ENCODE measurements at regions not wholly inside any gene's neighbourhood (a gene's known extent, or its start where the extent isn't known, plus 50 kb on each side); places are given as distances from the start of the nearest gene placed in this dataset.

GRCh38 chr5:38099205-38100168, 158.9 kb upstream of the EGFLAM start:
- DNase-seq (ENCODE audit: low read depth, low spot score): no peak

- no peak for DNase-seq (ENCODE audit: low read depth, low spot score)
Observed at GRCh38 chr5:38094889-38095288, 163.5 kb upstream of the EGFLAM start.

GRCh38 chr5:38093855-38094254, 164.5 kb upstream of the EGFLAM start:
- DNase-seq (ENCODE audit: low read depth, low spot score): no peak

- no peak for DNase-seq (ENCODE audit: low read depth, low spot score)
Observed at GRCh38 chr5:38086777-38087176, 171.6 kb upstream of the EGFLAM start.

- DNase-seq (ENCODE audit: low read depth, low spot score): no peak
Observed at GRCh38 chr5:38079620-38080402, 178.5 kb upstream of the EGFLAM start.

GRCh38 chr5:38078161-38078560, 180.2 kb upstream of the EGFLAM start:
- no peak for DNase-seq (ENCODE audit: low read depth, low spot score)

- no peak for DNase-seq (ENCODE audit: low read depth, low spot score)
Observed at GRCh38 chr5:38077652-38078051, 180.7 kb upstream of the EGFLAM start.

GRCh38 chr5:38071831-38072694, 186.3 kb upstream of the EGFLAM start:
- DNase-seq (ENCODE audit: low read depth, low spot score): no peak

GRCh38 chr5:38070304-38070950, 187.9 kb upstream of the EGFLAM start:
- DNase-seq (ENCODE audit: low read depth, low spot score): no peak

- no peak for DNase-seq (ENCODE audit: low read depth, low spot score)
Observed at GRCh38 chr5:38069360-38069759, 189.0 kb upstream of the EGFLAM start.

GRCh38 chr5:38060354-38060753, 198.0 kb upstream of the EGFLAM start:
- no peak for DNase-seq (ENCODE audit: low read depth, low spot score)

GRCh38 chr5:38059876-38060275, 198.5 kb upstream of the EGFLAM start:
- no peak for DNase-seq (ENCODE audit: low read depth, low spot score)

- no peak for DNase-seq (ENCODE audit: low read depth, low spot score)
Observed at GRCh38 chr5:38051711-38052511, 206.4 kb upstream of the EGFLAM start.

- DNase-seq (ENCODE audit: low read depth, low spot score): no peak
Observed at GRCh38 chr5:38048400-38048799, 208.6 kb upstream of the GDNF start.

- DNase-seq (ENCODE audit: low read depth, low spot score): no peak
Observed at GRCh38 chr5:38046103-38046502, 206.3 kb upstream of the GDNF start.

- no peak for DNase-seq (ENCODE audit: low read depth, low spot score)
Observed at GRCh38 chr5:38045446-38045845, 205.6 kb upstream of the GDNF start.

- no peak for DNase-seq (ENCODE audit: low read depth, low spot score)
Observed at GRCh38 chr5:38039826-38040225, 200.0 kb upstream of the GDNF start.

GRCh38 chr5:38039091-38039490, 199.2 kb upstream of the GDNF start:
- no peak for DNase-seq (ENCODE audit: low read depth, low spot score)

GRCh38 chr5:38036765-38037164, 196.9 kb upstream of the GDNF start:
- no peak for DNase-seq (ENCODE audit: low read depth, low spot score)

GRCh38 chr5:38032149-38032548, 192.3 kb upstream of the GDNF start:
- DNase-seq (ENCODE audit: low read depth, low spot score): no peak
